SU-DHL-6 (cell line): ENCODE measurements at regions not wholly inside any gene's neighbourhood (a gene's known extent, or its start where the extent isn't known, plus 50 kb on each side); places are given as distances from the start of the nearest gene placed in this dataset.

Experiments used
- H2AFZ ChIP-seq: fragments of 200-600 bp; sonication (generic); 2 replicates; pipeline ENCODE4 v1.6.1; 2014; ENCODE audit warnings: low read depth, mild to moderate bottlenecking, moderate library complexity, mixed read lengths, antibody characterized with exemption, low read length; ENCODE audit not compliant: severe bottlenecking
- H3F3A ChIP-seq: fragments of 200-600 bp; shearing (Covaris generic); 2 replicates; pipeline ENCODE4 v1.6.0; 2016; ENCODE audit warnings: antibody characterized with exemption, mild to moderate bottlenecking; ENCODE audit not compliant: insufficient read depth
- H3K27ac ChIP-seq: fragments of 200-600 bp; sonication (generic); 2 replicates; pipeline ENCODE4 v1.5.1; 2016; ENCODE audit warnings: low read depth, mild to moderate bottlenecking, low read length, moderate library complexity, mixed read lengths
- H3K27me3 ChIP-seq: fragments of 200-600 bp; sonication (generic), shearing (Covaris generic); 2 replicates; pipeline ENCODE4 v1.6.0; 2014; ENCODE audit warnings: mild to moderate bottlenecking, low read length
- H3K36me3 ChIP-seq: fragments of 200-600 bp; sonication (generic); 2 replicates; pipeline ENCODE4 v1.6.1; 2014; ENCODE audit warnings: mild to moderate bottlenecking, low read length, mixed read lengths
- H3K4me2 ChIP-seq: fragments of 300-600, 200-600 bp; shearing (Covaris generic), sonication (generic); 2 replicates; pipeline ENCODE4 v1.6.0; 2014; ENCODE audit warnings: low read length, low read depth, mild to moderate bottlenecking; ENCODE audit not compliant: poor library complexity, severe bottlenecking
- H3K4me3 ChIP-seq: fragments of 200-600 bp; sonication (generic); 2 replicates; pipeline ENCODE4 v1.5.1; 2014; ENCODE audit warnings: antibody characterized with exemption, low read length, mild to moderate bottlenecking, mixed read lengths; ENCODE audit not compliant: insufficient read depth, poor library complexity, severe bottlenecking
- H3K79me2 ChIP-seq: fragments of 200-600 bp; sonication (generic); 2 replicates; pipeline ENCODE4 v1.6.1; 2014; ENCODE audit warnings: mild to moderate bottlenecking, low read length, moderate library complexity; ENCODE audit not compliant: insufficient read depth
- H3K9ac ChIP-seq: fragments of 200-600 bp; sonication (generic); 2 replicates; pipeline ENCODE4 v1.7.0; 2014; ENCODE audit warnings: mild to moderate bottlenecking, low read length
- H3K9me2 ChIP-seq: fragments of 200-600 bp; sonication (generic); replicated peaks from 2 replicates; pipeline ENCODE4 v1.6.1; 2014; ENCODE audit warnings: low read length; ENCODE audit not compliant: insufficient read depth
- H3K9me3 ChIP-seq: fragments of 200-600 bp; sonication (generic); 2 replicates; pipeline ENCODE4 v1.6.1; 2014; ENCODE audit warnings: low read length, mixed read lengths; ENCODE audit not compliant: insufficient read depth
- H4K20me1 ChIP-seq: fragments of 200-600 bp; sonication (generic); 2 replicates; pipeline ENCODE4 v1.6.1; 2014; ENCODE audit warnings: low read depth, mild to moderate bottlenecking, antibody characterized with exemption, low read length, moderate library complexity, mixed read lengths
- CTCF ChIP-seq: fragments of 200-600 bp; sonication (generic); IDR thresholded peaks from one replicate; pipeline ENCODE4 v1.5.1; 2017; ENCODE audit warnings: antibody characterized with exemption, mild to moderate bottlenecking, low read length, moderate library complexity; ENCODE audit not compliant: insufficient read depth, poor library complexity, severe bottlenecking
- EZH2phosphoT487 ChIP-seq: fragments of 200-600 bp; sonication (generic), shearing (Covaris generic); conservative IDR thresholded peaks from 2 replicates; pipeline ENCODE4 v1.6.1; 2018; ENCODE audit warnings: mild to moderate bottlenecking, antibody characterized with exemption, low read length, moderate library complexity, mixed read lengths

DNA sequence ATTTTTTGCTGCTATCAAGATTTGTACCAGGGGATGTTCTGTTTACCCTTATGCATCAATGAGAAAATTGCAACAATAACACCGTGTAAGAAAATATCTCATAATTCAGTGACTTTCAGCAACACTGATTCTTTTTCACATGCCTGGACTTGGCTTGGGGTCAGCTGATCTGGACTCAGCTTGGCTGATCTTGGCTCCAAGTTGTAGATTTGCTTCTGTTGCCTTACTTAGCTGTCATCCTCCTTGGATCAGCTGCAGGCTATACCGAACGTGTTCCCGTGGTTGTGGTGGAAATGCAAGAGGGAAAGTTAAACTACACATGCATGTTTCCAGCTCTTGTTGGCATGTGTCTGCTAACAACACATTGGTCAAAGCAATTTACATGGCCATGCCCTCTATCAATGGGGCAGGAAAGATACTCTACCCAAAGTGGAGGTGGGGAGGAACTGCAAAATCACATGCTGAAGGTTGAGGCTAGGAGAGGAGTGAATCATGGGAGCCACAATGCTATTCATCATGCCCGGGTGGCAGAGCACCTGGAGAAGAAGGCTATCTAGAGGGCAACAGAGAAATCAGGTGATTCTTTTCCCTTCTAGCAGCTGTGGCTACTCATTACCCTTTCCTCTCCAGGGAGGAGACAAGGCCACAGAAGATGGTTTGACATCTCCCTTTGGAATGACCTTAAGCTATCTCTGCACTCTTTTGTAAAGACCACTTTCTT is 1276.3 kb upstream of the AUTS2 start:
- Histone ChIP-seq H3K36me3 (no peaks in the 10 kb centered on the region), H2AFZ (no peak overlapping the region), H3K27ac (no peak overlapping the region)

GRCh38 chr7:68324621-68325020 is 1273.7 kb upstream of the AUTS2 start:
- no peak overlapping the region for H3K4me3 ChIP-seq
- no peaks in the 10 kb centered on the region for H4K20me1 ChIP-seq
- H3K9me3 ChIP-seq, result no peaks in the 10 kb centered on the region
- no peak overlapping the region for H3K27ac ChIP-seq
- H3K79me2 ChIP-seq, result no peaks in the 10 kb centered on the region
- no peak overlapping the region for H3K9ac ChIP-seq
- H3F3A ChIP-seq, result no peaks in the 10 kb centered on the region
- no peak for TF ChIP-seq EZH2phosphoT487
- TF ChIP-seq CTCF, result no peak
- no peak overlapping the region for H2AFZ ChIP-seq
- no peaks in the 10 kb centered on the region for H3K36me3 ChIP-seq
- H3K27me3 ChIP-seq, result no peaks in the 10 kb centered on the region
- no peak overlapping the region for H3K4me2 ChIP-seq
- H3K9me2 ChIP-seq, result no peaks in the 10 kb centered on the region

More for the DNA sequence above, 1276.3 kb upstream of the AUTS2 start:
- Histone ChIP-seq H3K27me3 (no peaks in the 10 kb centered on the region), H3K4me3 (no peak overlapping the region), H3K79me2 (no peaks in the 10 kb centered on the region), H3K9me3 (no peaks in the 10 kb centered on the region), H4K20me1 (no peaks in the 10 kb centered on the region), H3K4me2 (no peak overlapping the region), H3K9ac (no peak overlapping the region), H3F3A (no peaks in the 10 kb centered on the region), H3K9me2 (no peaks in the 10 kb centered on the region)
- TF ChIP-seq CTCF, result no peak
- TF ChIP-seq EZH2phosphoT487, result no peak

DNA sequence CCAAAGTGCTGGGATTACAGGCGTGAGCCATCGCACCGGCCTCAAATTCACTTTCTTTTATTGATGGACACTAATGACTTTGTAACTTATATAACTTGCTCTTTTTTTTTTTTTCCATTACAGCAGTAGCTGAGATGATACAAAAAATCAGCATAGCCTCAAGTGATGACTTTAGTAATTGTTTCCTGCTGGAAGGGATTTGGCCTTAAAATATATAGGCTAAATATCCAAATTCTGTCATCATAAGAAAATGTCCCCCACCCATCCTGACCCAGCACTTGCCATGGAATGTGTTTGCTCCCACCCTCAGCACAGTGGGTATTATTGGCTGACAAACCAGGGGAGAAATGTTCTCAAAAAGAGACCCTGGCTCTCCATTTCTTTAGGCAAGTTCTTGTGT is 1264.1 kb upstream of the AUTS2 start:
- Histone ChIP-seq H3K27me3 (no peaks in the 10 kb centered on the region), H3K9me2 (no peaks in the 10 kb centered on the region), H2AFZ (no peak overlapping the region), H3K79me2 (no peaks in the 10 kb centered on the region), H3K4me3 (no peak overlapping the region), H3K4me2 (no peak overlapping the region), H3K9me3 (peaks cover 11% of the 10 kb centered on the region; the same call in 1 of the 2 replicates), H3F3A (no peaks in the 10 kb centered on the region), H3K36me3 (no peaks in the 10 kb centered on the region), H4K20me1 (no peaks in the 10 kb centered on the region), H3K9ac (no peak overlapping the region), H3K27ac (no peak overlapping the region)
- TF ChIP-seq CTCF (no peak), EZH2phosphoT487 (no peak)
